Kidney epithelial cell (primary cell): ENCODE measurements at regions not wholly inside any gene's neighbourhood (a gene's known extent, or its start where the extent isn't known, plus 50 kb on each side); places are given as distances from the start of the nearest gene placed in this dataset.

Experiments
- DNase-seq: peaks from one replicate; pipeline ENCODE4 v3.0.0-alpha.2; 2010; ENCODE audit warnings: low read depth
- H3K27me3 ChIP-seq: 2 replicates; pipeline ENCODE4 v1.6.0; 2011; ENCODE audit warnings: low read length; ENCODE audit not compliant: control insufficient read depth, insufficient read depth
- H3K36me3 ChIP-seq: 2 replicates; pipeline ENCODE4 v1.5.1; 2011; ENCODE audit warnings: low read length; ENCODE audit not compliant: control insufficient read depth, insufficient read depth
- H3K4me3 ChIP-seq: 2 replicates; pipeline ENCODE4 v1.5.1; 2011; ENCODE audit warnings: low read depth, mild to moderate bottlenecking, control low read depth, low read length
- TF ChIP-seq, protein P1 (sequence below): IDR thresholded peaks from 2 replicates; pipeline ENCODE4 v1.5.1; 2011; ENCODE audit warnings: mild to moderate bottlenecking, moderate library complexity, low read length, control low read depth, inconsistent platforms; ENCODE audit not compliant: insufficient read depth, poor library complexity, severe bottlenecking

- no peak for DNase-seq
- TF ChIP-seq, protein P1, sequence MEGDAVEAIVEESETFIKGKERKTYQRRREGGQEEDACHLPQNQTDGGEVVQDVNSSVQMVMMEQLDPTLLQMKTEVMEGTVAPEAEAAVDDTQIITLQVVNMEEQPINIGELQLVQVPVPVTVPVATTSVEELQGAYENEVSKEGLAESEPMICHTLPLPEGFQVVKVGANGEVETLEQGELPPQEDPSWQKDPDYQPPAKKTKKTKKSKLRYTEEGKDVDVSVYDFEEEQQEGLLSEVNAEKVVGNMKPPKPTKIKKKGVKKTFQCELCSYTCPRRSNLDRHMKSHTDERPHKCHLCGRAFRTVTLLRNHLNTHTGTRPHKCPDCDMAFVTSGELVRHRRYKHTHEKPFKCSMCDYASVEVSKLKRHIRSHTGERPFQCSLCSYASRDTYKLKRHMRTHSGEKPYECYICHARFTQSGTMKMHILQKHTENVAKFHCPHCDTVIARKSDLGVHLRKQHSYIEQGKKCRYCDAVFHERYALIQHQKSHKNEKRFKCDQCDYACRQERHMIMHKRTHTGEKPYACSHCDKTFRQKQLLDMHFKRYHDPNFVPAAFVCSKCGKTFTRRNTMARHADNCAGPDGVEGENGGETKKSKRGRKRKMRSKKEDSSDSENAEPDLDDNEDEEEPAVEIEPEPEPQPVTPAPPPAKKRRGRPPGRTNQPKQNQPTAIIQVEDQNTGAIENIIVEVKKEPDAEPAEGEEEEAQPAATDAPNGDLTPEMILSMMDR, result no peak
- no peak overlapping the region for H3K4me3 ChIP-seq
- H3K36me3 ChIP-seq, result no peaks in the 10 kb centered on the region
- H3K27me3 ChIP-seq, result no peaks in the 10 kb centered on the region
These were observed 213.8 kb downstream of the ADRA2A start for GRCh38 chr10:111290649-111291048.

DNA sequence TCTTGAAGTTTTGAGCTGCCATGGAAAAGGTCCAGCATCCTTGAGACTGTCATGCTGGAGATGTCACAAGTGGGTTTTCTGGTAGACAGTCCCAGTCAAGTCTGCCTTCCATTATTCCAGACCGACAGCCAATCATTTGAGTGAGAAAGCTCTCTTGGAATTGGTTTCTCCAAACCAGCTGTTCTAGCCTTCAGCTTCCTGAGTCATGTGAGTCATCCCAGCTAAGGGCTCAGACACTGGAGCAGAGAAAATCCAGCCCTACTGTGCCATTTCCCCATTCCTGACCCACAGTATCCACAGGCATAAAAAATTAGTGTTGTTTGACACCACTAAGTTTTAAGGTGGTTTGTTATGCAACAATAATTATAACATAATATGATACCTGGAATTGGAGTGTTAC is 219.0 kb downstream of the ADRA2A start:
- TF ChIP-seq, protein P1, result no peak
- Histone ChIP-seq H3K27me3 (no peaks in the 10 kb centered on the region), H3K36me3 (no peaks in the 10 kb centered on the region), H3K4me3 (no peak overlapping the region)
- DNase-seq, result no peak

- H3K36me3 ChIP-seq, result no peaks in the 10 kb centered on the region
- no peak overlapping the region for H3K4me3 ChIP-seq
- no peaks in the 10 kb centered on the region for H3K27me3 ChIP-seq
- TF ChIP-seq, protein P1, result no peak
- DNase-seq, result no peak
These were observed 220.6 kb downstream of the ADRA2A start for GRCh38 chr10:111297351-111297848.

DNA sequence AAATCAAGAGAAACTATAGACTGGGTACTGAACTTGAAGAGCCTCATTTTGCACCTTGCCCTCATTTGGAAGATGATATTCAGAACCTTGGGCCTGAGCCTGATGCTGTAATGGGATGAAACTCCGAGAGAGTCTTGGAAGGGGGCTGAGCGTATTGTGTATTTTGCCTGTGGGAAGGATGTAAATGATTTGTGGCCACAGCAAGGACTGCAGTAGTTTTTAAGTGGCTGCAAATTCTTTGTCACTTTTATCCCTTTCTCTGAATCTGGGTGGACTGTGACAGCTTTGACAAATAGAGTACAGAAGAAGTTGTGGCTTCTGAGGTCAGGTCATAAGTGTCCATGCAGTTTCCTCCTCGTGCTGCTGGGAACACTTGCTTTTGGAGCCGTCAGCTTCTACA is 221.2 kb downstream of the ADRA2A start:
- no peaks in the 10 kb centered on the region for H3K27me3 ChIP-seq
- H3K36me3 ChIP-seq, result no peaks in the 10 kb centered on the region
- DNase-seq, result no peak
- TF ChIP-seq, protein P1, result no peak
- no peak overlapping the region for H3K4me3 ChIP-seq

DNA sequence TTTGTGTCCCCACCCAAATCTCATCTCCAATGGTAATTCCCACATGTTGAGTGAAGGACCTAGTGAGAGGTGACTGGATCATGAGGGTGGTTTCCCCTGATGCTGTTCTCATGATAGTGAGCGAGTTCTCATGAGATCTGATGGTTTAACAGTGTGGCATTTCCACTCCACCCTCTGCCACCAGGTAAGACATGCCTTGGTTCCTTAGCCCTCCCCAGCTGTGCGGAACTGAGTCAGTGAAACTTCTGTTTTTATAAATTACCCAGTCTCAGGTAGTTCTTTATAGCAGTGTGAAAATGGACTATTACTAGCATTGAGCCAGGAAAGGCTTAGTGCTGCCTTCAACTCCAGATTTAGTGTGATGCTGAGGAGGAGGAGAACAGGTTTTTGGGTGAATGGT is 222.2 kb downstream of the ADRA2A start:
- TF ChIP-seq, protein P1, result no peak
- H3K4me3 ChIP-seq, result no peak overlapping the region
- DNase-seq, result no peak
- no peaks in the 10 kb centered on the region for H3K36me3 ChIP-seq
- no peaks in the 10 kb centered on the region for H3K27me3 ChIP-seq

GRCh38 chr10:111303887-111304286 is 227.1 kb downstream of the ADRA2A start:
- TF ChIP-seq, protein P1, result no peak
- no peak overlapping the region for H3K4me3 ChIP-seq
- H3K27me3 ChIP-seq, result no peaks in the 10 kb centered on the region
- no peak for DNase-seq
- H3K36me3 ChIP-seq, result no peaks in the 10 kb centered on the region
